ENCODE measurements at regions not wholly inside any gene's neighbourhood (a gene's known extent, or its start where the extent isn't known, plus 50 kb on each side); places are given as distances from the start of the nearest gene placed in this dataset.

- Histone ChIP-seq H3K36me3 (no peaks in the 10 kb centered on the region), H3K27ac (no peak overlapping the region), H3K4me3 (no peak overlapping the region), H3K27me3 (no peaks in the 10 kb centered on the region), H3K4me1 (no peaks in the 10 kb centered on the region), H3K9me3 (no peaks in the 10 kb centered on the region)
- DNase-seq (ENCODE audit: extremely low spot score in 2 of 2): no peak
- TF ChIP-seq POLR2AphosphoS5 (IDR thresholded peaks at IDR 0.05; ENCODE audit: insufficient read depth in 1 of 2, low read depth in 1 of 2): no peak
- TF ChIP-seq CTCF (IDR thresholded peaks at IDR 0.05): no peak
- TF ChIP-seq POLR2A (IDR thresholded peaks at IDR 0.05): no peak
- intact Hi-C loops (cut with DNase I): no loop called here
These were observed 643.8 kb upstream of the GALNTL6 start for GRCh38 chr4:171169396-171169795.

GRCh38 chr4:171162478-171162877, 650.7 kb upstream of the GALNTL6 start:
- Histone ChIP-seq H3K27ac (no peak overlapping the region), H3K9me3 (no peaks in the 10 kb centered on the region), H3K27me3 (no peaks in the 10 kb centered on the region), H3K4me1 (no peaks in the 10 kb centered on the region), H3K4me3 (no peak overlapping the region), H3K36me3 (no peaks in the 10 kb centered on the region)
- no peak for DNase-seq (ENCODE audit: extremely low spot score in 2 of 2)
- intact Hi-C loops (cut with DNase I): no loop called here
- no peak for TF ChIP-seq CTCF (IDR thresholded peaks at IDR 0.05)
- no peak for TF ChIP-seq POLR2A (IDR thresholded peaks at IDR 0.05)
- no peak for TF ChIP-seq POLR2AphosphoS5 (IDR thresholded peaks at IDR 0.05; ENCODE audit: insufficient read depth in 1 of 2, low read depth in 1 of 2)

GRCh38 chr4:171157462-171158082, 655.6 kb upstream of the GALNTL6 start:
- TF ChIP-seq CTCF (IDR thresholded peaks at IDR 0.05) (no peak), POLR2AphosphoS5 (IDR thresholded peaks at IDR 0.05; ENCODE audit: insufficient read depth in 1 of 2, low read depth in 1 of 2) (no peak), POLR2A (IDR thresholded peaks at IDR 0.05) (no peak)
- Histone ChIP-seq H3K36me3 (no peaks in the 10 kb centered on the region), H3K27me3 (no peaks in the 10 kb centered on the region), H3K9me3 (no peaks in the 10 kb centered on the region), H3K4me1 (no peaks in the 10 kb centered on the region), H3K4me3 (no peak overlapping the region), H3K27ac (no peak overlapping the region)
- intact Hi-C loops (cut with DNase I): no loop called here
- no peak for DNase-seq (ENCODE audit: extremely low spot score in 2 of 2)

- no peaks in the 10 kb centered on the region for H3K27me3 ChIP-seq
- no peaks in the 10 kb centered on the region for H3K4me1 ChIP-seq
- H3K27ac ChIP-seq: no peak overlapping the region
- DNase-seq (ENCODE audit: extremely low spot score in 2 of 2): no peak
- H3K9me3 ChIP-seq: no peaks in the 10 kb centered on the region
- no peak overlapping the region for H3K4me3 ChIP-seq
- intact Hi-C loops (cut with DNase I): no loop called here
- no peaks in the 10 kb centered on the region for H3K36me3 ChIP-seq
- TF ChIP-seq POLR2AphosphoS5 (IDR thresholded peaks at IDR 0.05; ENCODE audit: insufficient read depth in 1 of 2, low read depth in 1 of 2) (no peak), CTCF (IDR thresholded peaks at IDR 0.05) (no peak), POLR2A (IDR thresholded peaks at IDR 0.05) (no peak)
These were observed 670.6 kb upstream of the GALNTL6 start for GRCh38 chr4:171142639-171143038.

- intact Hi-C loops (cut with DNase I): no loop called here
- DNase-seq (ENCODE audit: extremely low spot score in 2 of 2): no peak
These were observed 671.2 kb upstream of the GALNTL6 start for GRCh38 chr4:171142045-171142444.

More at GRCh38 chr4:171142045-171142444, 671.2 kb upstream of the GALNTL6 start:
- Histone ChIP-seq H3K4me1 (no peaks in the 10 kb centered on the region), H3K4me3 (no peak overlapping the region), H3K27ac (no peak overlapping the region), H3K9me3 (no peaks in the 10 kb centered on the region), H3K36me3 (no peaks in the 10 kb centered on the region), H3K27me3 (no peaks in the 10 kb centered on the region)
- TF ChIP-seq POLR2AphosphoS5 (IDR thresholded peaks at IDR 0.05; ENCODE audit: insufficient read depth in 1 of 2, low read depth in 1 of 2) (no peak), POLR2A (IDR thresholded peaks at IDR 0.05) (no peak), CTCF (IDR thresholded peaks at IDR 0.05) (no peak)
